ENCODE measurements at regions not wholly inside any gene's neighbourhood (a gene's known extent, or its start where the extent isn't known, plus 50 kb on each side); places are given as distances from the start of the nearest gene placed in this dataset.

- TF ChIP-seq CTCF (conservative IDR thresholded peaks at IDR 0.05 in 1 of 2, IDR thresholded peaks at IDR 0.05 in 1 of 2; ENCODE audit: extremely low read depth in 1 of 2, insufficient read depth in 1 of 2, low read depth in 1 of 2, low read length in 2 of 2) = no peak
- TF ChIP-seq EZH2 (IDR thresholded peaks at IDR 0.05; ENCODE audit: borderline replicate concordance, low read length) = no peak
Measured at GRCh38 chr19:28575816-28576215, 637.1 kb downstream of the UQCRFS1 start.

Data from mammary epithelial cell (primary cell).